Astrocyte (in vitro differentiated cells and primary cell): ENCODE measurements at regions not wholly inside any gene's neighbourhood (a gene's known extent, or its start where the extent isn't known, plus 50 kb on each side); places are given as distances from the start of the nearest gene placed in this dataset.

Source experiments
- CTCF ChIP-seq: IDR thresholded peaks from 2 replicates; pipeline ENCODE4 v1.5.1; 2011; ENCODE audit warnings: low read depth, mild to moderate bottlenecking, inconsistent platforms, low read length, moderate library complexity; ENCODE audit not compliant: insufficient read depth
- EZH2 ChIP-seq: IDR thresholded peaks from 2 replicates; pipeline ENCODE4 v1.6.1; 2012; ENCODE audit warnings: mild to moderate bottlenecking, low read length, inconsistent platforms; ENCODE audit not compliant: insufficient read depth

DNA sequence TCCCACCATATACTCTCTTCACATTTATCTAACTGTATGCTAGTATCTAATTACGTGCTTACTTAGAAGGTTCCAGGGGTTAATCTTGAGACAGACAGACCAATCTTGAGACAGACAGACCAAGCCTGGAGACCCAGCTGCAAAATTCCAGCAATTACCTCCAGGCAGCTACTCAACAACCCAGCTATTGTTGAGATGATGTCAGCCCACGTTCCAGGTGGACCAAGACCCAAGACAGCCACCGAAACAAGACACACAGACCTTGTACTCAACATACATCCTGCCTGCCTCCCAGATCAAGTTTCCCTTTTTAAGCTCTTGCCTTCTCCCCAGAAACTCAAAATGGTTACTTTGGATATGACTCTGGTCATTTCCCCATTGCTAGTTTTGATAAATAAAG is 64.9 kb upstream of the VASH1 start:
- TF ChIP-seq CTCF (no peak), EZH2 (no peak)
